ENCODE measurements at regions not wholly inside any gene's neighbourhood (a gene's known extent, or its start where the extent isn't known, plus 50 kb on each side); places are given as distances from the start of the nearest gene placed in this dataset.

GRCh38 chr1:115466433-115466832 is 128.4 kb upstream of the NGF start:
- no peak for TF ChIP-seq EP300 (IDR thresholded peaks at IDR 0.05)
- no peak for TF ChIP-seq POLR2AphosphoS5 (IDR thresholded peaks at IDR 0.05)
- TF ChIP-seq POLR2A (IDR thresholded peaks at IDR 0.05) = no peak
- TF ChIP-seq CTCF (IDR thresholded peaks at IDR 0.05) = no peak
- H3K4me3 ChIP-seq = no peak overlapping the region
- H3K27ac ChIP-seq = no peak overlapping the region
- 92 to 98% methylated on average over 3 of the region's 3 CpGs for WGBS, 2 donors
- DNase-seq = no peak
- no peaks in the 10 kb centered on the region for H3K36me3 ChIP-seq
- intact Hi-C loops (cut with DNase I) = loop anchor here (10.0 kb wide), 2 partner anchors 128 to 472 kb away; no protein-coding TSS in a partner anchor
- H3K9me3 ChIP-seq = no peaks in the 10 kb centered on the region
- H3K4me1 ChIP-seq = peaks cover 0 to 7% (median 0%) of the 10 kb centered on the region in 4 donors
- H3K27me3 ChIP-seq = no peaks in the 10 kb centered on the region

- Histone ChIP-seq H3K27ac (no peak overlapping the region), H3K36me3 (no peaks in the 10 kb centered on the region), H3K4me3 (no peak overlapping the region), H3K9me3 (no peaks in the 10 kb centered on the region), H3K4me1 (peaks cover 0 to 7% (median 0%) of the 10 kb centered on the region in 4 donors), H3K27me3 (no peaks in the 10 kb centered on the region)
- intact Hi-C loops (cut with DNase I) = loop anchor here (10.0 kb wide), 2 partner anchors 129 to 471 kb away; no protein-coding TSS in a partner anchor
- TF ChIP-seq CTCF (IDR thresholded peaks at IDR 0.05) (no peak), POLR2A (IDR thresholded peaks at IDR 0.05) (no peak), EP300 (IDR thresholded peaks at IDR 0.05) (no peak), POLR2AphosphoS5 (IDR thresholded peaks at IDR 0.05) (no peak)
- 78 to 90% methylated on average over 4 of the region's 4 CpGs for WGBS, 2 donors
- no peak for DNase-seq
These were observed 127.8 kb upstream of the NGF start for GRCh38 chr1:115465802-115466363.

DNA sequence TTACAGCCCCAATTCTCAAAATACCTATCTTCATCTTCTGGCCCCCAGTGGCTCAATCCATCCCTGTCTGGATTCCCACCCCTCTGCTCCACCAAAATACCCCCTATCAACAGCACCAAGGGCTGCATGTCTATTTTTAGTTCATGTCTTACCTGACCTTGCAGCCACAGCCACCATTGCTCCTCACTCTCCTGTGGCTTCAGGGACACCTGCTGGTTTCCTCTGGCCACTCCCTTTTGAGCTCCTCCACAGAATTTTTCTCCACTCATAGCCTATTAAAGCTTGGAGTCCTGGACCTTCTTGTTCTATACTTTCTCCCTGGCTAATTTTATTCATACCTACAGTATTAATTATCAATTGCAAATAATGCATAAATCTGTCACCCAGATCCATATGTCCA is 125.3 kb upstream of the NGF start:
- no peak for DNase-seq
- no peak for TF ChIP-seq CTCF (IDR thresholded peaks at IDR 0.05)
- Histone ChIP-seq H3K36me3 (no peaks in the 10 kb centered on the region), H3K27me3 (no peaks in the 10 kb centered on the region), H3K9me3 (no peaks in the 10 kb centered on the region), H3K4me3 (no peak overlapping the region), H3K4me1 (no peaks in the 10 kb centered on the region), H3K27ac (no peak overlapping the region)
- intact Hi-C loops (cut with DNase I) = loop anchor here (10.0 kb wide), 2 partner anchors 131 to 469 kb away; no protein-coding TSS in a partner anchor

- Histone ChIP-seq H3K27me3 (no peaks in the 10 kb centered on the region), H3K4me3 (no peak overlapping the region), H3K9me3 (no peaks in the 10 kb centered on the region), H3K36me3 (no peaks in the 10 kb centered on the region), H3K27ac (no peak overlapping the region), H3K4me1 (peaks cover 0 to under 1% (median 0%) of the 10 kb centered on the region in 4 donors)
- intact Hi-C loops (cut with DNase I) = loop anchor here (10.0 kb wide), 2 partner anchors 132 to 468 kb away; no protein-coding TSS in a partner anchor
- 40 to 68% methylated on average over 4 of the region's 4 CpGs for WGBS, 2 donors
- TF ChIP-seq POLR2AphosphoS5 (IDR thresholded peaks at IDR 0.05) = no peak
- no peak for DNase-seq
These were observed 124.6 kb upstream of the NGF start for GRCh38 chr1:115462566-115463076.

GRCh38 chr1:115461526-115461925 is 123.5 kb upstream of the NGF start:
- no peak for DNase-seq
- no peak overlapping the region for H3K4me3 ChIP-seq
- 84 to 86% methylated on average over 5 of the region's 5 CpGs for WGBS, 2 donors

More at GRCh38 chr1:115461526-115461925, 123.5 kb upstream of the NGF start:
- intact Hi-C loops (cut with DNase I) = loop anchor here (10.0 kb wide), 2 partner anchors 133 to 467 kb away; no protein-coding TSS in a partner anchor
- Histone ChIP-seq H3K27ac (no peak overlapping the region), H3K27me3 (no peaks in the 10 kb centered on the region), H3K4me1 (peaks cover 0 to 11% (median 8%) of the 10 kb centered on the region in 4 donors), H3K36me3 (no peaks in the 10 kb centered on the region), H3K9me3 (no peaks in the 10 kb centered on the region)
- TF ChIP-seq EP300 (IDR thresholded peaks at IDR 0.05) (no peak), POLR2A (IDR thresholded peaks at IDR 0.05) (no peak), CTCF (IDR thresholded peaks at IDR 0.05) (no peak), POLR2AphosphoS5 (IDR thresholded peaks at IDR 0.05) (no peak)
